ENCODE measurements at regions not wholly inside any gene's neighbourhood (a gene's known extent, or its start where the extent isn't known, plus 50 kb on each side); places are given as distances from the start of the nearest gene placed in this dataset.

GRCh38 chrX:84724576-84724975, 222.3 kb upstream of the HDX start:
- no peaks in the 10 kb centered on the region for H3K9me3 ChIP-seq (ENCODE audit: insufficient read depth, low read depth, low read length)

GRCh38 chrX:84729408-84729807, 227.2 kb upstream of the HDX start:
- H2AFZ ChIP-seq (ENCODE audit: low read length) = no peak overlapping the region
- H3K4me3 ChIP-seq (ENCODE audit: low read length, poor library complexity, severe bottlenecking) = no peak overlapping the region
- TF ChIP-seq EZH2phosphoT487 (IDR thresholded peaks at IDR 0.05; ENCODE audit: borderline replicate concordance) = no peak
- no peak for TF ChIP-seq CTCF (conservative IDR thresholded peaks at IDR 0.05; ENCODE audit: low read length)
- H3K27me3 ChIP-seq (ENCODE audit: insufficient read depth, low read length, poor library complexity, severe bottlenecking) = no peaks in the 10 kb centered on the region
- H3K36me3 ChIP-seq (ENCODE audit: insufficient read depth, low read length) = no peaks in the 10 kb centered on the region
- no peaks in the 10 kb centered on the region for H3K9me2 ChIP-seq (replicated peaks; ENCODE audit: low read depth, low read length)
- no peaks in the 10 kb centered on the region for H3F3A ChIP-seq (ENCODE audit: low read depth)
- no peaks in the 10 kb centered on the region for H3K4me1 ChIP-seq (ENCODE audit: insufficient read depth, low read length, poor library complexity, severe bottlenecking)
- H3K9ac ChIP-seq (ENCODE audit: low read depth, low read length, poor library complexity, severe bottlenecking) = no peak overlapping the region
- no peaks in the 10 kb centered on the region for H4K20me1 ChIP-seq (ENCODE audit: insufficient read depth, low read length, poor library complexity, severe bottlenecking)
- H3K9me3 ChIP-seq (ENCODE audit: insufficient read depth, low read depth, low read length) = no peaks in the 10 kb centered on the region
- H3K4me2 ChIP-seq (ENCODE audit: low read depth, low read length, poor library complexity, severe bottlenecking) = no peak overlapping the region
- no peaks in the 10 kb centered on the region for H3K79me2 ChIP-seq (ENCODE audit: insufficient read depth, low read length)

More at GRCh38 chrX:84724576-84724975, 222.3 kb upstream of the HDX start:
- Histone ChIP-seq H3K9ac (ENCODE audit: low read depth, low read length, poor library complexity, severe bottlenecking) (no peak overlapping the region), H3K79me2 (ENCODE audit: insufficient read depth, low read length) (no peaks in the 10 kb centered on the region), H2AFZ (ENCODE audit: low read length) (no peak overlapping the region), H3K4me1 (ENCODE audit: insufficient read depth, low read length, poor library complexity, severe bottlenecking) (no peaks in the 10 kb centered on the region), H3F3A (ENCODE audit: low read depth) (no peaks in the 10 kb centered on the region), H4K20me1 (ENCODE audit: insufficient read depth, low read length, poor library complexity, severe bottlenecking) (no peaks in the 10 kb centered on the region), H3K27me3 (ENCODE audit: insufficient read depth, low read length, poor library complexity, severe bottlenecking) (no peaks in the 10 kb centered on the region), H3K9me2 (replicated peaks; ENCODE audit: low read depth, low read length) (no peaks in the 10 kb centered on the region), H3K4me2 (ENCODE audit: low read depth, low read length, poor library complexity, severe bottlenecking) (no peak overlapping the region), H3K36me3 (ENCODE audit: insufficient read depth, low read length) (no peaks in the 10 kb centered on the region), H3K4me3 (ENCODE audit: low read length, poor library complexity, severe bottlenecking) (no peak overlapping the region)
- TF ChIP-seq CTCF (conservative IDR thresholded peaks at IDR 0.05; ENCODE audit: low read length) = no peak
- TF ChIP-seq EZH2phosphoT487 (IDR thresholded peaks at IDR 0.05; ENCODE audit: borderline replicate concordance) = no peak

GRCh38 chrX:84729809-84730208, 227.6 kb upstream of the HDX start:
- peak; percentile 81 for TF ChIP-seq CTCF (conservative IDR thresholded peaks at IDR 0.05; ENCODE audit: low read length)
- no peak for TF ChIP-seq EZH2phosphoT487 (IDR thresholded peaks at IDR 0.05; ENCODE audit: borderline replicate concordance)
- H3K9me3 ChIP-seq (ENCODE audit: insufficient read depth, low read depth, low read length) = no peaks in the 10 kb centered on the region
- H3K79me2 ChIP-seq (ENCODE audit: insufficient read depth, low read length) = no peaks in the 10 kb centered on the region
- no peaks in the 10 kb centered on the region for H3K36me3 ChIP-seq (ENCODE audit: insufficient read depth, low read length)
- no peaks in the 10 kb centered on the region for H3K9me2 ChIP-seq (replicated peaks; ENCODE audit: low read depth, low read length)
- no peak overlapping the region for H3K9ac ChIP-seq (ENCODE audit: low read depth, low read length, poor library complexity, severe bottlenecking)
- no peaks in the 10 kb centered on the region for H3F3A ChIP-seq (ENCODE audit: low read depth)
- H3K4me3 ChIP-seq (ENCODE audit: low read length, poor library complexity, severe bottlenecking) = no peak overlapping the region
- no peak overlapping the region for H3K4me2 ChIP-seq (ENCODE audit: low read depth, low read length, poor library complexity, severe bottlenecking)
- H4K20me1 ChIP-seq (ENCODE audit: insufficient read depth, low read length, poor library complexity, severe bottlenecking) = no peaks in the 10 kb centered on the region
- H3K27me3 ChIP-seq (ENCODE audit: insufficient read depth, low read length, poor library complexity, severe bottlenecking) = no peaks in the 10 kb centered on the region
- H3K4me1 ChIP-seq (ENCODE audit: insufficient read depth, low read length, poor library complexity, severe bottlenecking) = no peaks in the 10 kb centered on the region
- peak overlapping the region; percentile 61; the same call in 1 of the 2 replicates for H2AFZ ChIP-seq (ENCODE audit: low read length)
